Fibroblast of lung (primary cell): ENCODE measurements at regions not wholly inside any gene's neighbourhood (a gene's known extent, or its start where the extent isn't known, plus 50 kb on each side); places are given as distances from the start of the nearest gene placed in this dataset.

Source experiments
- DNase-seq, 2 donors: peaks; one replicate each; pipeline versions ENCODE4 v3.0.0 to v3.0.0-alpha.2; 2010; ENCODE audit warnings: low read depth in 2 of 2
- H2AFZ ChIP-seq: 2 replicates; pipeline ENCODE4 v1.5.1; 2012; ENCODE audit warnings: low read length, control low read depth, inconsistent platforms
- H3K27ac ChIP-seq: 2 replicates; pipeline ENCODE4 v1.5.1; 2011; ENCODE audit warnings: low read length, control low read depth; ENCODE audit not compliant: insufficient read depth
- H3K27me3 ChIP-seq: 2 replicates; pipeline ENCODE4 v1.5.1; 2011; ENCODE audit warnings: mild to moderate bottlenecking, low read length; ENCODE audit not compliant: control insufficient read depth, insufficient read depth
- H3K36me3 ChIP-seq: 2 replicates; pipeline ENCODE4 v1.5.1; 2011; ENCODE audit warnings: low read length; ENCODE audit not compliant: control insufficient read depth, insufficient read depth
- H3K4me1 ChIP-seq: 2 replicates; pipeline ENCODE4 v1.5.1; 2011; ENCODE audit warnings: low read length; ENCODE audit not compliant: control insufficient read depth, insufficient read depth; ENCODE audit errors: extremely low read depth
- H3K4me2 ChIP-seq: 2 replicates; pipeline ENCODE4 v1.5.1; 2011; ENCODE audit warnings: low read length, control low read depth; ENCODE audit not compliant: insufficient read depth; ENCODE audit errors: extremely low read depth
- H3K4me3 ChIP-seq, 4 experiments: fragments of 200-600 bp in 1 of 4; sonication (generic) in 1 of 4; replicated peaks in 1 of 4; 2 replicates each; pipeline ENCODE4 v1.5.1; 2011 to 2016; ENCODE audit warnings: low read length in 4 of 4, low read depth in 3 of 4, mild to moderate bottlenecking in 3 of 4, control low read depth in 2 of 4, inconsistent platforms in 1 of 4, mixed read lengths in 1 of 4; ENCODE audit not compliant: insufficient read depth in 1 of 4; ENCODE audit errors: control extremely low read depth in 1 of 4
- H3K79me2 ChIP-seq: 2 replicates; pipeline ENCODE4 v1.5.1; 2012; ENCODE audit warnings: mild to moderate bottlenecking, low read length, inconsistent platforms; ENCODE audit not compliant: control insufficient read depth, insufficient read depth
- H3K9ac ChIP-seq: 2 replicates; pipeline ENCODE4 v1.5.1; 2011; ENCODE audit warnings: mild to moderate bottlenecking, low read length, control low read depth; ENCODE audit not compliant: insufficient read depth
- H3K9me3 ChIP-seq: 2 replicates; pipeline ENCODE4 v1.5.1; 2012; ENCODE audit warnings: low read depth, low read length; ENCODE audit not compliant: control insufficient read depth, insufficient read depth
- H4K20me1 ChIP-seq: 2 replicates; pipeline ENCODE4 v1.5.1; 2011; ENCODE audit warnings: low read length; ENCODE audit not compliant: control insufficient read depth, insufficient read depth; ENCODE audit errors: extremely low read depth
- CTCF ChIP-seq, 2 donors: IDR thresholded peaks in 1 of 2; conservative IDR thresholded peaks in 1 of 2; 1 replicate in 1 of 2; 2 replicates in 1 of 2; pipeline ENCODE4 v1.5.1; 2011 to 2012; ENCODE audit warnings: low read length in 2 of 2, control low read depth in 1 of 2, inconsistent platforms in 1 of 2, low read depth in 1 of 2, mild to moderate bottlenecking in 1 of 2
- EZH2 ChIP-seq: IDR thresholded peaks from 2 replicates; pipeline ENCODE4 v1.5.1; 2012; ENCODE audit warnings: low read length, control low read depth, mild to moderate bottlenecking; ENCODE audit errors: missing control alignments

DNA sequence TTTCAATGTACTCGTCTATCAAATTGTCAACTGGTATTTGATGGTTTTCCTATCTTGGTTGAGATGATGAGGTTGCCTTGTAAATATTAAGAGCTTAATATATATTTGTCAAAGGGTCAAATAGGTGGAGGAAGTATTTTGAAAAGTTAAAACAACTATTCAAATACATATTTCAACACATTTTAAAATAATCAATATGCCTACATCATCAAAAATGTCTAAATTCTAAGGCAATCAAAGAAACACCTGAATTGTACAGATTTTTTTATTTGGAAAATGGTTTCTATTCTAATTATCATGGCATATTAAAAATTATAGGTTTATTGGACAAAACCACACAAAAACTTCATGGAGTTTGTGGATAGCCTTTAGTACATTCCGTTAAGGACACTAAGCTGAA lies 461.4 kb upstream of the ONECUT1 start:
- Histone ChIP-seq H3K4me1 (no peaks in the 10 kb centered on the region), H3K9ac (no peak overlapping the region), H3K27ac (no peak overlapping the region), H3K9me3 (no peaks in the 10 kb centered on the region), H2AFZ (no peak overlapping the region), H3K4me2 (no peak overlapping the region), H3K79me2 (no peaks in the 10 kb centered on the region), H3K4me3 (no peak overlapping the region), H3K27me3 (no peaks in the 10 kb centered on the region), H3K36me3 (no peaks in the 10 kb centered on the region), H4K20me1 (no peaks in the 10 kb centered on the region)
- DNase-seq: no peak
- TF ChIP-seq CTCF (conservative IDR thresholded peaks at IDR 0.05 in 1 of 2, IDR thresholded peaks at IDR 0.05 in 1 of 2; ENCODE audit: low read depth in 1 of 2, low read length in 2 of 2): no peak
- no peak for TF ChIP-seq EZH2

DNA sequence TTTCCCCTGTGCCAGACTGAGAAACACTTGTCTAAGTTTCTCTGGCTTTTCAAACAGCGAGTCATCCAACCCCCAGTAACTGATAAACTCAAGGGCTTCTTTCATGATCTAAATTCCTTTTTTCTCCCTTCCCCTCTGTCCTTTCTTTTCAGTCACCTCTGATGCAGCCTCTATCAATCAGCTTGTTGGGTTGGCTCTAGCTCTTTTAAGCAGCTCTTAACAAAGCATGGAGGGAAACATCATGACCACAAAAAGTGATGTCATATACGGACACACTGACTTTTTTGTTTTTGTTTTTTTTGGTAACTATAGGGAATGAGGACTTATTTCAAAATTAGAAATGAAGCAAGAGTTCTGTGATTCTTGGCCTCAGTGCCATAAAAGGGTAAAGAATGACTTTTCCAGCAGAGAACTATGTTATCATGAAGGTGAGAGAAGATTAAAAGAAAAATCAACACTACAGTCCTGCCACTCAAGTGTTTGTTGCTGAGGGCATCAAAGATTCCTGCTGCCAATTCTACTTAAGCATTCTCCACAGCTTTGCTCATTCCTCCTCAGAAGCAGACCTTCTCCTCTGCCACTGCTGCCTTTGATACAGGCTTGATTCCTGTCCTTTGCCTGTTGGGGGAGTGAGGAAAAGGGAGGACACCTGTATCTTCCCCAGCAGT lies 457.0 kb upstream of the ONECUT1 start:
- Histone ChIP-seq H2AFZ (no peak overlapping the region), H3K4me2 (no peak overlapping the region), H3K4me1 (no peaks in the 10 kb centered on the region), H4K20me1 (no peaks in the 10 kb centered on the region), H3K9me3 (no peaks in the 10 kb centered on the region), H3K9ac (no peak overlapping the region), H3K27me3 (no peaks in the 10 kb centered on the region), H3K36me3 (no peaks in the 10 kb centered on the region), H3K79me2 (no peaks in the 10 kb centered on the region), H3K4me3 (no peak overlapping the region), H3K27ac (no peak overlapping the region)
- TF ChIP-seq CTCF (conservative IDR thresholded peaks at IDR 0.05 in 1 of 2, IDR thresholded peaks at IDR 0.05 in 1 of 2; ENCODE audit: low read depth in 1 of 2, low read length in 2 of 2) (no peak), EZH2 (no peak)
- DNase-seq: peak in 1 of 2 donors; percentile 2

GRCh38 chr15:53246404-53246803 lies 456.3 kb upstream of the ONECUT1 start:
- Histone ChIP-seq H3K4me2 (no peak overlapping the region), H3K4me1 (no peaks in the 10 kb centered on the region), H2AFZ (no peak overlapping the region), H4K20me1 (no peaks in the 10 kb centered on the region), H3K9ac (no peak overlapping the region), H3K27ac (no peak overlapping the region), H3K27me3 (no peaks in the 10 kb centered on the region), H3K79me2 (no peaks in the 10 kb centered on the region), H3K36me3 (no peaks in the 10 kb centered on the region), H3K4me3 (no peak overlapping the region), H3K9me3 (no peaks in the 10 kb centered on the region)
- no peak for DNase-seq
- TF ChIP-seq EZH2 (no peak), CTCF (conservative IDR thresholded peaks at IDR 0.05 in 1 of 2, IDR thresholded peaks at IDR 0.05 in 1 of 2; ENCODE audit: low read depth in 1 of 2, low read length in 2 of 2) (no peak)
